ENCODE measurements at regions not wholly inside any gene's neighbourhood (a gene's known extent, or its start where the extent isn't known, plus 50 kb on each side); places are given as distances from the start of the nearest gene placed in this dataset.

GRCh38 chr5:93330506-93330905, 250.5 kb downstream of the NR2F1-AS1 start:
- Histone ChIP-seq H2BK12ac (ENCODE audit: low read length) (no peak overlapping the region), H3K79me2 (ENCODE audit: control insufficient read depth, insufficient read depth, low read length, poor library complexity) (no peaks in the 10 kb centered on the region), H3K9ac (ENCODE audit: low read length) (no peak overlapping the region), H2BK5ac (ENCODE audit: low read depth, low read length, poor library complexity) (no peak overlapping the region), H3K27me3 (ENCODE audit: insufficient read depth, low read length) (no peaks in the 10 kb centered on the region), H2AK5ac (ENCODE audit: low read length) (no peak overlapping the region), H3K27ac (ENCODE audit: low read depth, low read length) (no peak overlapping the region), H2AFZ (ENCODE audit: insufficient read depth, low read length, poor library complexity) (no peak overlapping the region), H4K8ac (ENCODE audit: low read depth, low read length) (no peak overlapping the region), H3K18ac (ENCODE audit: low read length) (no peak overlapping the region), H3K79me1 (ENCODE audit: low read length) (no peaks in the 10 kb centered on the region), H4K12ac (ENCODE audit: low read depth, low read length) (no peak overlapping the region), H3K23ac (ENCODE audit: low read length) (no peak overlapping the region), H3K14ac (ENCODE audit: low read length) (no peak overlapping the region), H3K4me1 (ENCODE audit: control insufficient read depth in 1 of 2, insufficient read depth in 2 of 2, low read length in 2 of 2) (no peaks in the 10 kb centered on the region), H3K4me3 (ENCODE audit: low read depth, low read length) (no peak overlapping the region), H4K91ac (ENCODE audit: low read depth, low read length) (no peak overlapping the region), H3K36me3 (ENCODE audit: control insufficient read depth in 1 of 2, insufficient read depth in 2 of 2, low read length in 2 of 2) (no peaks in the 10 kb centered on the region), H3K9me3 (ENCODE audit: insufficient read depth, low read depth, low read length) (no peaks in the 10 kb centered on the region), H2BK120ac (ENCODE audit: insufficient read depth, low read length, poor library complexity) (no peak overlapping the region), H3K4ac (ENCODE audit: low read depth, low read length) (no peak overlapping the region), H3K4me2 (ENCODE audit: low read length) (no peak overlapping the region)
- WGBS (ENCODE audit: extremely low coverage, insufficient coverage, insufficient read length) = no CpG with 5 or more reads among the region's 2 CpGs
- no peak for DNase-seq

DNA sequence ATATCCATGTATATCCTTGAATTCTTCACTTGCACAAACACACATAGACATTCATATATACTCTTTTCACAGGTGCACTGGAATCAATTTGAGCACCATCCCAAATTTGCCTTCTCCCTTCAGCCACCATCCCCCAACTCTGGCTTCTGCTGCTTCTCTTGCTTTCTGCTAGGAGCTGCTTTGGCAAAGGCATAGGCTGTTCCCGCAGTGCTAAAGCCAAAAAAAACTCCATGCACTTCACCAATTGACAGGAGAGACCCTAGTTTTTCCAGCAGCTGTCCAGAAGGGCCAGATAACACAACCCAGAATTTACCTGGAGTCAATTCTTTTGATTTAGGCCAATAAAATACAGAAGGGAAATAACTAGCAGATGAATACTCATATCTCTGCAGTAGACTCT, 251.3 kb downstream of the NR2F1-AS1 start:
- Histone ChIP-seq H3K27me3 (ENCODE audit: insufficient read depth, low read length) (no peaks in the 10 kb centered on the region), H2BK5ac (ENCODE audit: low read depth, low read length, poor library complexity) (no peak overlapping the region), H3K36me3 (ENCODE audit: control insufficient read depth in 1 of 2, insufficient read depth in 2 of 2, low read length in 2 of 2) (no peaks in the 10 kb centered on the region), H3K14ac (ENCODE audit: low read length) (no peak overlapping the region), H3K4ac (ENCODE audit: low read depth, low read length) (no peak overlapping the region), H3K23ac (ENCODE audit: low read length) (no peak overlapping the region), H3K4me2 (ENCODE audit: low read length) (no peak overlapping the region), H3K9ac (ENCODE audit: low read length) (no peak overlapping the region), H2AK5ac (ENCODE audit: low read length) (no peak overlapping the region), H3K79me1 (ENCODE audit: low read length) (no peaks in the 10 kb centered on the region), H2BK12ac (ENCODE audit: low read length) (no peak overlapping the region), H3K4me1 (ENCODE audit: control insufficient read depth in 1 of 2, insufficient read depth in 2 of 2, low read length in 2 of 2) (no peaks in the 10 kb centered on the region), H3K18ac (ENCODE audit: low read length) (no peak overlapping the region), H4K8ac (ENCODE audit: low read depth, low read length) (no peak overlapping the region), H3K27ac (ENCODE audit: low read depth, low read length) (no peak overlapping the region), H3K9me3 (ENCODE audit: insufficient read depth, low read depth, low read length) (no peaks in the 10 kb centered on the region), H2BK120ac (ENCODE audit: insufficient read depth, low read length, poor library complexity) (no peak overlapping the region), H3K79me2 (ENCODE audit: control insufficient read depth, insufficient read depth, low read length, poor library complexity) (no peaks in the 10 kb centered on the region), H4K91ac (ENCODE audit: low read depth, low read length) (no peak overlapping the region), H4K12ac (ENCODE audit: low read depth, low read length) (no peak overlapping the region), H2AFZ (ENCODE audit: insufficient read depth, low read length, poor library complexity) (no peak overlapping the region), H3K4me3 (ENCODE audit: low read depth, low read length) (no peak overlapping the region)
- no peak for DNase-seq
- no CpG with 5 or more reads among the region's 1 CpG for WGBS (ENCODE audit: extremely low coverage, insufficient coverage, insufficient read length)

- H3K23ac ChIP-seq (ENCODE audit: low read length) = no peak overlapping the region
- H2BK120ac ChIP-seq (ENCODE audit: insufficient read depth, low read length, poor library complexity) = no peak overlapping the region
- H4K91ac ChIP-seq (ENCODE audit: low read depth, low read length) = no peak overlapping the region
- H3K4me3 ChIP-seq (ENCODE audit: low read depth, low read length) = no peak overlapping the region
- no peak overlapping the region for H4K8ac ChIP-seq (ENCODE audit: low read depth, low read length)
- H2AFZ ChIP-seq (ENCODE audit: insufficient read depth, low read length, poor library complexity) = no peak overlapping the region
- H3K27me3 ChIP-seq (ENCODE audit: insufficient read depth, low read length) = no peaks in the 10 kb centered on the region
- no CpG with 5 or more reads among the region's 1 CpG for WGBS (ENCODE audit: extremely low coverage, insufficient coverage, insufficient read length)
- no peak overlapping the region for H3K4me2 ChIP-seq (ENCODE audit: low read length)
- no peaks in the 10 kb centered on the region for H3K79me1 ChIP-seq (ENCODE audit: low read length)
- no peaks in the 10 kb centered on the region for H3K9me3 ChIP-seq (ENCODE audit: insufficient read depth, low read depth, low read length)
- no peak overlapping the region for H3K9ac ChIP-seq (ENCODE audit: low read length)
- no peak overlapping the region for H3K4ac ChIP-seq (ENCODE audit: low read depth, low read length)
- H3K27ac ChIP-seq (ENCODE audit: low read depth, low read length) = no peak overlapping the region
- no peaks in the 10 kb centered on the region for H3K36me3 ChIP-seq (ENCODE audit: control insufficient read depth in 1 of 2, insufficient read depth in 2 of 2, low read length in 2 of 2)
- H2BK5ac ChIP-seq (ENCODE audit: low read depth, low read length, poor library complexity) = no peak overlapping the region
- H4K12ac ChIP-seq (ENCODE audit: low read depth, low read length) = no peak overlapping the region
- H3K18ac ChIP-seq (ENCODE audit: low read length) = no peak overlapping the region
- DNase-seq = no peak
- no peaks in the 10 kb centered on the region for H3K79me2 ChIP-seq (ENCODE audit: control insufficient read depth, insufficient read depth, low read length, poor library complexity)
- H2BK12ac ChIP-seq (ENCODE audit: low read length) = no peak overlapping the region
- H2AK5ac ChIP-seq (ENCODE audit: low read length) = no peak overlapping the region
- no peaks in the 10 kb centered on the region for H3K4me1 ChIP-seq (ENCODE audit: control insufficient read depth in 1 of 2, insufficient read depth in 2 of 2, low read length in 2 of 2)
- no peak overlapping the region for H3K14ac ChIP-seq (ENCODE audit: low read length)
Measured at GRCh38 chr5:93328833-93329232, 252.2 kb downstream of the NR2F1-AS1 start.

GRCh38 chr5:93327605-93328004, 253.4 kb downstream of the NR2F1-AS1 start:
- Histone ChIP-seq H3K9ac (ENCODE audit: low read length) (no peak overlapping the region), H3K14ac (ENCODE audit: low read length) (no peak overlapping the region), H2AK5ac (ENCODE audit: low read length) (no peak overlapping the region), H2BK5ac (ENCODE audit: low read depth, low read length, poor library complexity) (no peak overlapping the region), H3K27me3 (ENCODE audit: insufficient read depth, low read length) (no peaks in the 10 kb centered on the region), H3K18ac (ENCODE audit: low read length) (no peak overlapping the region), H4K12ac (ENCODE audit: low read depth, low read length) (no peak overlapping the region), H3K4me1 (ENCODE audit: control insufficient read depth in 1 of 2, insufficient read depth in 2 of 2, low read length in 2 of 2) (no peaks in the 10 kb centered on the region), H3K23ac (ENCODE audit: low read length) (no peak overlapping the region), H2BK12ac (ENCODE audit: low read length) (no peak overlapping the region), H4K91ac (ENCODE audit: low read depth, low read length) (no peak overlapping the region), H3K4me2 (ENCODE audit: low read length) (no peak overlapping the region), H3K4ac (ENCODE audit: low read depth, low read length) (no peak overlapping the region), H3K4me3 (ENCODE audit: low read depth, low read length) (no peak overlapping the region), H2BK120ac (ENCODE audit: insufficient read depth, low read length, poor library complexity) (no peak overlapping the region), H4K8ac (ENCODE audit: low read depth, low read length) (no peak overlapping the region), H3K36me3 (ENCODE audit: control insufficient read depth in 1 of 2, insufficient read depth in 2 of 2, low read length in 2 of 2) (no peaks in the 10 kb centered on the region), H3K79me1 (ENCODE audit: low read length) (no peaks in the 10 kb centered on the region), H3K9me3 (ENCODE audit: insufficient read depth, low read depth, low read length) (no peaks in the 10 kb centered on the region), H3K79me2 (ENCODE audit: control insufficient read depth, insufficient read depth, low read length, poor library complexity) (no peaks in the 10 kb centered on the region), H3K27ac (ENCODE audit: low read depth, low read length) (no peak overlapping the region), H2AFZ (ENCODE audit: insufficient read depth, low read length, poor library complexity) (no peak overlapping the region)
- no CpG with 5 or more reads among the region's 1 CpG for WGBS (ENCODE audit: extremely low coverage, insufficient coverage, insufficient read length)
- DNase-seq = no peak
